Astrocyte of the spinal cord (primary cell): ENCODE measurements at regions not wholly inside any gene's neighbourhood (a gene's known extent, or its start where the extent isn't known, plus 50 kb on each side); places are given as distances from the start of the nearest gene placed in this dataset.
A peak's percentile ranks its signal among the peaks of the same experiment; 100 is the strongest.

Experiments
- DNase-seq: peaks from one replicate; pipeline ENCODE4 v3.0.0; 2011; ENCODE audit warnings: low read depth, low spot score
- H3K4me3 ChIP-seq: 2 replicates; pipeline ENCODE4 v1.5.1; 2011; ENCODE audit warnings: low read depth, mild to moderate bottlenecking, low read length, moderate library complexity
- in situ Hi-C: cut with HindIII; loops from 2 replicates; pipeline ENCODE4 v1.10.0; 2017; ENCODE audit warnings: low sequenced_read_pairs
- TF ChIP-seq, protein P1 (sequence below): IDR thresholded peaks from 2 replicates; pipeline ENCODE4 v1.5.1; 2012; ENCODE audit warnings: low read depth, mild to moderate bottlenecking, low read length, inconsistent platforms

DNA sequence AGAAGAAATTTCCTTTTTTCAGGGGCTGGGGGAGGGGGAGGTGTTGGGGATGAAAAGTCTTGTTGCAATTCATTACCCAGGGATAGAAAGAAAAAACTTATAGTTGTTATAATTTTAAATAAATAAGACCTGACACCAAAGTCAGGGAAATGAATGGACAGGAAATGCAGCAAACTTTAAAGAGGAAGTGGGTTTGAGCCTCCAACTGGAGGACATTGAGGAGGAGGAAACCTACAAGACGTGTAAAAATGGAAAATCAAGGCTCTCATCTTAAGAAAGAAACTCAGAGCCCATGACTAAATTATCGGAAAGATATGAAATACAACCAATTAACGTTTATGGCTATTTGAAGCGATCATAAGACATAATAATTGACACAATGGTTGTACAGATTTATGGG is 54.4 kb downstream of the NIBAN1 start:
- no peak overlapping the region for H3K4me3 ChIP-seq
- TF ChIP-seq, protein P1, sequence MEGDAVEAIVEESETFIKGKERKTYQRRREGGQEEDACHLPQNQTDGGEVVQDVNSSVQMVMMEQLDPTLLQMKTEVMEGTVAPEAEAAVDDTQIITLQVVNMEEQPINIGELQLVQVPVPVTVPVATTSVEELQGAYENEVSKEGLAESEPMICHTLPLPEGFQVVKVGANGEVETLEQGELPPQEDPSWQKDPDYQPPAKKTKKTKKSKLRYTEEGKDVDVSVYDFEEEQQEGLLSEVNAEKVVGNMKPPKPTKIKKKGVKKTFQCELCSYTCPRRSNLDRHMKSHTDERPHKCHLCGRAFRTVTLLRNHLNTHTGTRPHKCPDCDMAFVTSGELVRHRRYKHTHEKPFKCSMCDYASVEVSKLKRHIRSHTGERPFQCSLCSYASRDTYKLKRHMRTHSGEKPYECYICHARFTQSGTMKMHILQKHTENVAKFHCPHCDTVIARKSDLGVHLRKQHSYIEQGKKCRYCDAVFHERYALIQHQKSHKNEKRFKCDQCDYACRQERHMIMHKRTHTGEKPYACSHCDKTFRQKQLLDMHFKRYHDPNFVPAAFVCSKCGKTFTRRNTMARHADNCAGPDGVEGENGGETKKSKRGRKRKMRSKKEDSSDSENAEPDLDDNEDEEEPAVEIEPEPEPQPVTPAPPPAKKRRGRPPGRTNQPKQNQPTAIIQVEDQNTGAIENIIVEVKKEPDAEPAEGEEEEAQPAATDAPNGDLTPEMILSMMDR = no peak
- no peak for DNase-seq
- in situ Hi-C loops = no loop called here

DNA sequence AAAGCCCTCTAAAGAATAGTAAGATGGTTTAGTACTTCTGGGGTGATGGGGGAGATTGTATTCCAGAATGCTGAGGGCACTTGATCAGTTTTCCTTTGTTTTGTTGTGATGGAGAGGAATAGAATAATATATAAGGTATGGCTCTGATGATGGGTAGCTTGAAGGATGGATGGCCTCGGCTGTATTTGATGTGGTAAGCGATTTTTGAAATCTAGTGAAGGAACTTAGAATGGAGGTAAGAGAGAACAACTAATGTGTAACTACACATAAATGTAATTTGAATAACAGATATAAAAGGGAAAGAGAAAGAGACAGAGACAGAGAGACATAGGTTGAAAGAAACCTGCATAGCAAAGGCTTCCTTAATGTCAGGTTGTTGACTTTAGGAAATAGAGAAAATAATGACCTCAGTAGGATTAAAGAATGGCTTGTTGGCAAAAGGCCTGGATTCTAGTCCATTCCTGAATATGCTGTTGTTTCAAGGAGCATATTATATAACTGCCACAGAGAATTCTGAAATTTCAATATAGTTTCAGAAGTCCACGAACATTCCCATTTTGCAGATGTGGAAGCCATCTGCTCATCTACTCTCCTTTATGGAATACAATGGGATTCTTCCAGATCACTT is 58.7 kb downstream of the NIBAN1 start:
- H3K4me3 ChIP-seq = no peak overlapping the region
- peak; percentile 29 for DNase-seq
- TF ChIP-seq, protein P1 = no peak
- in situ Hi-C loops = no loop called here

DNA sequence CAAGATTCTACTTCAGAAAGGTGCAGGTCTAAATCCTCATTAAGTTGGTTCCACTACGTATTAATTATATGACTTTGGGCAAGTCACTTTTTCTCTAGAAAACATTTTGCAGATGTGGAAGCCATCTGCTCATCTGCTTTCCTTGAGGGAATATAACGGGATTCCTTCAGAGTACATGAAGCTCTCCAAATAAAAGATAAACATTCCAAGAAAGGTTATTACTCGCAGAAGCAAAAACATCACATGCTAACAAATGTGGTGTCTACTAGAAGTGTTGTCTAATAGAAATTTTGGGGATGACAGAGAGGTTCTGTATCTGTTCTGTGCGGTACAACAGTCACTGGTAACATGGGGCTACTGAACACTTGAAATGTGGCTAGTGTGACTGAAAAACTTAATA is 60.2 kb downstream of the NIBAN1 start:
- H3K4me3 ChIP-seq = no peak overlapping the region
- TF ChIP-seq, protein P1 = no peak
- DNase-seq = no peak
- in situ Hi-C loops = no loop called here

DNA sequence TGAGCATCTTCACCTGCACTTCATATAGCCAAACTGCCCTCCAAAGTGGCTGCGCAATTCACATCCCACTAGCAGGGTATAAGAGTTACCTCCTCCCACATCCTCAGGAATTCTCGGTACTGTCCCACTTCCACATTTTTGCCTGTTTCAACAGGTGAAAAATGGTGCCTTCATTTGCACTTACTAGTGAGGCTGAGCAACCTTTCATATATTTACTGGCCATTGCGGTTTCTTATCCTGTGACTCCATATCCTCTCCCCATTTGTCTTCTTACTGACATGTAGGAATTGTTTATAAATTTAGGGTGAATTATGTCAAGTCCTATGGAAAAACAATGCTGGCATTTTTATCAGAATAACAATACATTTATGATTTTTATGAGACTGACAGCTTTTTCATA is 61.9 kb downstream of the NIBAN1 start:
- TF ChIP-seq, protein P1 = no peak
- in situ Hi-C loops = no loop called here
- H3K4me3 ChIP-seq = no peak overlapping the region
- no peak for DNase-seq

DNA sequence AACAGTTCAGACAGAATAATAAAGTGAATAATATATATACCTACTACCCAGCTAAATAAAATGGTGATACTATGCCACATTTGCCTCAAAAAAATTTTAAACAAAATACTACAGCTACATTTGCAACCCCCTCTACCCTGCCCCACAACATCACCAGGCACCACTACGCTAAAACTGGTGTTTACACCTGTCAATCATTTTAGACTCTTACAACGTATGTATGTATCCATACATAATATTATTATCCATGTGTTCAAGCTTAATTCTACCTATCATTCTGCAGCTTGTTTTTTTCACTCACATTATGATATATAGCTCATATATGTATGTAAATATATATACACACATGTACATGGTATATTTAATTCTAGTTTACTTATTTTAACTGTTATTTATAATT is 62.5 kb downstream of the NIBAN1 start:
- DNase-seq = no peak
- H3K4me3 ChIP-seq = no peak overlapping the region
- TF ChIP-seq, protein P1 = no peak
- in situ Hi-C loops = no loop called here

DNA sequence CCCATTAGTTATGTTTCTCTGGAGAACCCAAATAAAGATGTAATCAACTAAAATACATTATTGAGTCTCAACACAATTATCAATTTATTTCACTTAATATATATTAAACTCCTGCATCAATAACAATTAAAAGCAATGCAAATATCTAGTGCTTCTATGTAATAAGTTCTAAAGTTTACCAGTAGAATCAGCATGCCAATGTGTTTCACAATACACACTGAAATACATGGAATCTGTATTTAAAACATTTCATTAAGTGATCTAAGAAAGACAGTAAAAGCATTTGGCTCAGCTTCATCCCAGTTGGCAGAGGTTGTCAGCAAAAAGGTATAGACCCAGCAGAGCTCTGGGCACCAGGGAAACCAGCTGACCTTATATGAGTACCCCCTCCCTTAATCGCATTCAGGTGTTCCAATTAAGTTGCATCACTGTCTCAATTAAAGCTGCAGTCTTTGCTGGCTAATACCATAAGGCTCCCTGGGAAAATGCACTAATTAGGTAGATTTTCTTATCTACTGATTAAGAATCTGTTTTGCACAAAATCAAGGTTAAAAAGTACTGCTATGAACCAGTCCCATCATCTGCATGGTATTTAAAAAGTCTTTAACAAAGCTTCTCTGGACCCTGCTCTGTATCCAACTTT is 63.1 kb downstream of the NIBAN1 start:
- TF ChIP-seq, protein P1 = no peak
- in situ Hi-C loops = no loop called here
- H3K4me3 ChIP-seq = no peak overlapping the region
- no peak for DNase-seq
